NCI-H1092 (cell line): ENCODE measurements at regions not wholly inside any gene's neighbourhood (a gene's known extent, or its start where the extent isn't known, plus 50 kb on each side); places are given as distances from the start of the nearest gene placed in this dataset.
"Not testable (repeated sequence)": the region's sequence is repeated elsewhere in the genome, so short reads cannot be mapped to it uniquely, and the experiment has no call there.

ENCODE experiments used
- DNase-seq: peaks from one replicate; lab custom pipeline; 2025; lab: John Stamatoyannopoulos, UW

GRCh38 chrX:124717537-124717936 lies 371.2 kb downstream of the SH2D1A start:
- DNase-seq = no peak

GRCh38 chrX:124719060-124719459 lies 372.7 kb downstream of the SH2D1A start:
- DNase-seq = no peak

- no peak for DNase-seq
Observed at GRCh38 chrX:124720532-124720931, 374.2 kb downstream of the SH2D1A start.

- DNase-seq = no peak
Observed at GRCh38 chrX:124725502-124725901, 379.1 kb downstream of the SH2D1A start.

GRCh38 chrX:124726292-124726691 lies 379.9 kb downstream of the SH2D1A start:
- DNase-seq = no peak

GRCh38 chrX:124726881-124727280 lies 380.5 kb downstream of the SH2D1A start:
- DNase-seq = peak; percentile 23

GRCh38 chrX:124736553-124737270 lies 390.3 kb downstream of the SH2D1A start:
- DNase-seq = no peak

GRCh38 chrX:124737771-124738170 lies 391.4 kb downstream of the SH2D1A start:
- no peak for DNase-seq

GRCh38 chrX:124747295-124747694 lies 400.9 kb downstream of the SH2D1A start:
- no peak for DNase-seq

- DNase-seq = no peak
Observed at GRCh38 chrX:124764354-124764753, 418.0 kb downstream of the SH2D1A start.

GRCh38 chrX:124769166-124769565 lies 422.8 kb downstream of the SH2D1A start:
- DNase-seq = no peak

- no peak for DNase-seq
Observed at GRCh38 chrX:124771292-124771691, 424.9 kb downstream of the SH2D1A start.

- DNase-seq = not testable (repeated sequence)
Observed at GRCh38 chrX:124788253-124788652, 441.9 kb downstream of the SH2D1A start.

- not testable (repeated sequence) for DNase-seq
Observed at GRCh38 chrX:124789874-124790273, 443.5 kb downstream of the SH2D1A start.

GRCh38 chrX:124791492-124792095 lies 445.2 kb downstream of the SH2D1A start:
- DNase-seq = no peak

GRCh38 chrX:124796989-124797388 lies 450.6 kb downstream of the SH2D1A start:
- no peak for DNase-seq

- no peak for DNase-seq
Observed at GRCh38 chrX:124804962-124805361, 458.6 kb downstream of the SH2D1A start.

GRCh38 chrX:124805486-124805885 lies 459.1 kb downstream of the SH2D1A start:
- DNase-seq = no peak

- no peak for DNase-seq
Observed at GRCh38 chrX:124814106-124814505, 467.7 kb downstream of the SH2D1A start.

GRCh38 chrX:124818033-124818432 lies 471.7 kb downstream of the SH2D1A start:
- DNase-seq = no peak

- no peak for DNase-seq
Observed at GRCh38 chrX:124818764-124819163, 472.4 kb downstream of the SH2D1A start.

GRCh38 chrX:124820738-124821137 lies 474.4 kb downstream of the SH2D1A start:
- no peak for DNase-seq

GRCh38 chrX:124827258-124827845 lies 481.0 kb downstream of the SH2D1A start:
- DNase-seq = no peak
